Keratinocyte (primary cell): ENCODE measurements at regions not wholly inside any gene's neighbourhood (a gene's known extent, or its start where the extent isn't known, plus 50 kb on each side); places are given as distances from the start of the nearest gene placed in this dataset.
"Not testable (repeated sequence)": the region's sequence is repeated elsewhere in the genome, so short reads cannot be mapped to it uniquely, and the experiment has no call there.

ENCODE experiments used
- DNase-seq: peaks from one replicate; pipeline ENCODE4 v3.0.0-alpha.2; 2011; ENCODE audit warnings: low read depth, missing footprints, low spot score
- FAIRE-seq: peaks from 2 replicates; lab custom pipeline; 2011; peaks lifted over from hg19 to GRCh38; lab: Jason Lieb, UNC
- H2AFZ ChIP-seq: 2 replicates; pipeline ENCODE4 v1.6.0; 2012; ENCODE audit warnings: low read length, control low read depth, inconsistent platforms; ENCODE audit not compliant: control insufficient read depth
- H3K27ac ChIP-seq: 2 replicates; pipeline ENCODE4 v1.5.1; 2011; ENCODE audit warnings: low read length; ENCODE audit not compliant: control insufficient read depth, insufficient read depth
- H3K27me3 ChIP-seq: 3 replicates; pipeline ENCODE4 v1.6.0; 2011; ENCODE audit warnings: low read length; ENCODE audit not compliant: control insufficient read depth, insufficient read depth; ENCODE audit errors: extremely low read depth
- H3K36me3 ChIP-seq, 2 experiments: 2 replicates in 1 of 2; 3 replicates in 1 of 2; pipeline ENCODE4 v1.5.1; 2011; ENCODE audit warnings: low read length in 2 of 2, mild to moderate bottlenecking in 1 of 2; ENCODE audit not compliant: control insufficient read depth in 2 of 2, insufficient read depth in 2 of 2; ENCODE audit errors: extremely low read depth in 1 of 2
- H3K4me1 ChIP-seq: 3 replicates; pipeline ENCODE4 v1.5.1; 2011; ENCODE audit warnings: low read length; ENCODE audit not compliant: control insufficient read depth, insufficient read depth; ENCODE audit errors: extremely low read depth
- H3K4me2 ChIP-seq: 3 replicates; pipeline ENCODE4 v1.6.0; 2011; ENCODE audit warnings: low read depth, low read length; ENCODE audit not compliant: control insufficient read depth, insufficient read depth; ENCODE audit errors: extremely low read depth
- H3K4me3 ChIP-seq, 3 experiments: fragments of 200-600 bp in 1 of 3; sonication (generic) in 1 of 3; 2 replicates in 2 of 3; 3 replicates in 1 of 3; pipeline ENCODE4 v1.5.1; 2011 to 2016; ENCODE audit warnings: low read length in 3 of 3, mild to moderate bottlenecking in 3 of 3, control low read depth in 2 of 3, inconsistent platforms in 1 of 3, low read depth in 1 of 3, mixed read lengths in 1 of 3, mixed run types in 1 of 3, moderate library complexity in 1 of 3; ENCODE audit not compliant: control insufficient read depth in 2 of 3, insufficient read depth in 2 of 3; ENCODE audit errors: extremely low read depth in 1 of 3
- H3K79me2 ChIP-seq: 2 replicates; pipeline ENCODE4 v1.6.0; 2012; ENCODE audit warnings: low read length; ENCODE audit not compliant: control insufficient read depth, insufficient read depth
- H3K9ac ChIP-seq: 3 replicates; pipeline ENCODE4 v1.6.0; 2011; ENCODE audit warnings: low read length; ENCODE audit not compliant: control insufficient read depth, insufficient read depth; ENCODE audit errors: extremely low read depth
- H3K9me1 ChIP-seq: 3 replicates; pipeline ENCODE4 v1.6.0; 2011; ENCODE audit warnings: low read length; ENCODE audit not compliant: control insufficient read depth, insufficient read depth; ENCODE audit errors: extremely low read depth
- H3K9me3 ChIP-seq: 2 replicates; pipeline ENCODE4 v1.5.1; 2012; ENCODE audit warnings: low read depth, low read length; ENCODE audit not compliant: control insufficient read depth
- H4K20me1 ChIP-seq: 3 replicates; pipeline ENCODE4 v1.6.0; 2011; ENCODE audit warnings: low read length; ENCODE audit not compliant: control insufficient read depth, insufficient read depth; ENCODE audit errors: extremely low read depth
- EZH2 ChIP-seq: IDR thresholded peaks from one replicate; pipeline ENCODE4 v1.6.1; 2012; ENCODE audit warnings: inconsistent platforms, mild to moderate bottlenecking, low read length, moderate library complexity
- dilution Hi-C: fragments of 300-500 bp; cut with MboI; formaldehyde crosslinking; loops from one replicate; pipeline ENCODE4 v1.7.0; 2020; ENCODE audit warnings: low sequenced_read_pairs; ENCODE audit not compliant: extremely low pct_ligation_motif_present
- TF ChIP-seq, protein P1 (sequence below), 3 experiments: IDR thresholded peaks in 1 of 3; conservative IDR thresholded peaks in 1 of 3; optimal IDR thresholded peaks in 1 of 3; 2 replicates in 2 of 3; 3 replicates in 1 of 3; pipeline versions ENCODE3 to v1.5.1; 2011; ENCODE audit warnings: low read length in 3 of 3, mild to moderate bottlenecking in 3 of 3, moderate library complexity in 2 of 3, control low read depth in 1 of 3, inconsistent platforms in 1 of 3; ENCODE audit not compliant: insufficient read depth in 2 of 3; ENCODE audit errors: extremely low read depth in 1 of 3

- FAIRE-seq (no peak), DNase-seq (no peak)
- no peak overlapping the region for H3K9ac ChIP-seq
- H2AFZ ChIP-seq: no peak overlapping the region
- no peak overlapping the region for H3K4me2 ChIP-seq
- no peak overlapping the region for H3K4me3 ChIP-seq
- no peaks in the 10 kb centered on the region for H3K27me3 ChIP-seq
- no peaks in the 10 kb centered on the region for H3K4me1 ChIP-seq
- dilution Hi-C loops: no loop called here
- H3K27ac ChIP-seq: no peak overlapping the region
- H4K20me1 ChIP-seq: no peaks in the 10 kb centered on the region
- H3K36me3 ChIP-seq: no peaks in the 10 kb centered on the region
- H3K9me1 ChIP-seq: no peaks in the 10 kb centered on the region
- TF ChIP-seq, protein P1, sequence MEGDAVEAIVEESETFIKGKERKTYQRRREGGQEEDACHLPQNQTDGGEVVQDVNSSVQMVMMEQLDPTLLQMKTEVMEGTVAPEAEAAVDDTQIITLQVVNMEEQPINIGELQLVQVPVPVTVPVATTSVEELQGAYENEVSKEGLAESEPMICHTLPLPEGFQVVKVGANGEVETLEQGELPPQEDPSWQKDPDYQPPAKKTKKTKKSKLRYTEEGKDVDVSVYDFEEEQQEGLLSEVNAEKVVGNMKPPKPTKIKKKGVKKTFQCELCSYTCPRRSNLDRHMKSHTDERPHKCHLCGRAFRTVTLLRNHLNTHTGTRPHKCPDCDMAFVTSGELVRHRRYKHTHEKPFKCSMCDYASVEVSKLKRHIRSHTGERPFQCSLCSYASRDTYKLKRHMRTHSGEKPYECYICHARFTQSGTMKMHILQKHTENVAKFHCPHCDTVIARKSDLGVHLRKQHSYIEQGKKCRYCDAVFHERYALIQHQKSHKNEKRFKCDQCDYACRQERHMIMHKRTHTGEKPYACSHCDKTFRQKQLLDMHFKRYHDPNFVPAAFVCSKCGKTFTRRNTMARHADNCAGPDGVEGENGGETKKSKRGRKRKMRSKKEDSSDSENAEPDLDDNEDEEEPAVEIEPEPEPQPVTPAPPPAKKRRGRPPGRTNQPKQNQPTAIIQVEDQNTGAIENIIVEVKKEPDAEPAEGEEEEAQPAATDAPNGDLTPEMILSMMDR (optimal IDR thresholded peaks at IDR 0.05 in 1 of 3, IDR thresholded peaks at IDR 0.05 in 1 of 3, conservative IDR thresholded peaks at IDR 0.05 in 1 of 3; ENCODE audit: extremely low read depth in 1 of 3, insufficient read depth in 2 of 3, low read length in 3 of 3): no peak
- no peak for TF ChIP-seq EZH2
- H3K9me3 ChIP-seq: no peaks in the 10 kb centered on the region
- H3K79me2 ChIP-seq: no peaks in the 10 kb centered on the region
These were observed 837.8 kb upstream of the CDH6 start for GRCh38 chr5:30355675-30356074.

GRCh38 chr5:30347858-30348257 lies 845.6 kb upstream of the CDH6 start:
- Histone ChIP-seq H3K9ac (no peak overlapping the region), H4K20me1 (no peaks in the 10 kb centered on the region), H3K4me3 (no peak overlapping the region), H3K4me2 (no peak overlapping the region), H3K79me2 (no peaks in the 10 kb centered on the region), H3K4me1 (no peaks in the 10 kb centered on the region), H2AFZ (no peak overlapping the region), H3K27me3 (no peaks in the 10 kb centered on the region), H3K9me1 (no peaks in the 10 kb centered on the region), H3K27ac (no peak overlapping the region), H3K9me3 (no peaks in the 10 kb centered on the region), H3K36me3 (no peaks in the 10 kb centered on the region)
- TF ChIP-seq, protein P1 (optimal IDR thresholded peaks at IDR 0.05 in 1 of 3, IDR thresholded peaks at IDR 0.05 in 1 of 3, conservative IDR thresholded peaks at IDR 0.05 in 1 of 3; ENCODE audit: extremely low read depth in 1 of 3, insufficient read depth in 2 of 3, low read length in 3 of 3): no peak
- TF ChIP-seq EZH2: no peak
- dilution Hi-C loops: no loop called here
- DNase-seq (no peak), FAIRE-seq (no peak)

GRCh38 chr5:30345539-30346345 lies 847.7 kb upstream of the CDH6 start:
- DNase-seq, H3K4me2 ChIP-seq, H3K27ac ChIP-seq, H3K9me1 ChIP-seq, H3K36me3 ChIP-seq, H3K27me3 ChIP-seq, H4K20me1 ChIP-seq, H3K79me2 ChIP-seq, dilution Hi-C loops, H3K9ac ChIP-seq, H3K4me3 ChIP-seq, H3K4me1 ChIP-seq, FAIRE-seq, H2AFZ ChIP-seq, H3K9me3 ChIP-seq: not testable (repeated sequence)
